ENCODE measurements at regions not wholly inside any gene's neighbourhood (a gene's known extent, or its start where the extent isn't known, plus 50 kb on each side); places are given as distances from the start of the nearest gene placed in this dataset.

DNA sequence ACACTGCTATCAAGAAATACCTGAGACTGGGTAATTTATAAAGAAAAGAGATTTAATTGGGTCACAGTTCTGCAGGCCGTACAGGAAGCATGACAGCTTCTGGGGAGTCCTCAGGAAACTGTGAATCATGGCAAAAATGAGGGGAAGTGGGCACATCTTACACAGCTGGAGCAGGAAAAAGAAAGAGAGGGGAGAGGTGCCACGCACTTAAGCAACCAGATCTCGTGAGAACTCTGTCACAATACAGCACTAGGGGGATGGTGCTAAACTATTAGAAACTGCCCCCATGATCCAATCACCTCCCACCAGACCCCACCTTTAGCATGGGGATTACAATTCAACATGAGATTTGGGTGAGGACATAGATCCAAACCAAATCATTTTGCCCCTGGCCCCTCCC is 105.5 kb upstream of the CPLX2 start:
- DNase-seq = no peak

DNA sequence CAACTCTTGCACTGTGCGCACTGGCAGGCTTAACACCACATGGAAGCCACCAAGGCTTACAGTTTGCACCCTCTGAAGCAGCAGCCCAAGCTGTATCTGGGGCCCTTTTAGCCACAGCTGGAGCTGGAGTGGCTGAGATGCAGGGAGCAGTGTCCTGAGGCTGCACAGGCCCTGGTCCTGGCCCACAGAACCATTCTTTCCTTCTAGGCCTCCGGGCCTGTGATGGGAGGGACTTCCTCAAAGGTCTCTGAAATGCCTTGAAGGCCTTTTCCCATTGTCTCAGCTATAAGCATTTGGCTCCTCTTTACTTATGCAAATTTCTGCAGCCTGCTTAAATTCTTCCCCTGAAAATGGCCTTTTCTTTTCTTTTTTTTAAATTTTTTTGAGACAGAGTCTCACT is 104.4 kb upstream of the CPLX2 start:
- DNase-seq = no peak

DNA sequence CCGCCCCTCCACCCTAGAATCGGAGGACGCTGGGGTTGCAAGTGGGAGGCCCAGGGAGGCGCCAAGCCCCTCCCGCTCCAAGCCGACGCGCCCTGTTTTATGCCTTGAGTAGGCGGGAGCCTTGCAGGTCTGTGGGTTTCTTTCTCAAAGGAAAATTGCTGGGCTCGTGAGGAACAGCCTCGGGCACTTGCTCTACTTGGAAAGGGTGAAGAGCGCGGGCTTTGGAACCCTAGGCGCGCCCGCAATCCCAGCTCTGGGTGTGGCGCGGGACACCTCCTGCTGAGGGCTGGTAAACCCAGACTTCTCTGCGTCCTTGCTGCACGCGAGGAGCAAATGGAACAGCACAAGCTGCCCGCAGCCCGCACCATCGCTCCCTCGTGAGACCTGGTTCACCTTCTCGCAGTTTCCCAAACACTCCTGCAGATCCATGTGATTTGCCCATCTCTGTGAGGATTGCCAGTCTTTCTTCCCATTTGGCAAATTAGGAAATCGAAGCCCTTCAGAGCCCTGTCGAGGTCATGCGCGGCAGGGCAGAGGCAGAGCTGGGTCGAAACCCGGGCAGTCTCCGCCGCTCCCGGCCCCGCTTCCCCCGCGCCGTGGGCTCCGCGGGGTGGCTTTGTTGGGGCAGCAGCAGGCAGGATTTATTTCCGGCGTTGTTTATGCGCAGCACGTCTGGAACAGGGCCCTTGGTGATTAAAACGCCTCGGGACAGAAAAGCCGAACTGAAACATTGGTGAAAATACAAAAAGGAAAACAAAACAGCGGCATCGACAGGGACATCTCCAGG is 98.4 kb upstream of the CPLX2 start:
- no peak for DNase-seq

DNA sequence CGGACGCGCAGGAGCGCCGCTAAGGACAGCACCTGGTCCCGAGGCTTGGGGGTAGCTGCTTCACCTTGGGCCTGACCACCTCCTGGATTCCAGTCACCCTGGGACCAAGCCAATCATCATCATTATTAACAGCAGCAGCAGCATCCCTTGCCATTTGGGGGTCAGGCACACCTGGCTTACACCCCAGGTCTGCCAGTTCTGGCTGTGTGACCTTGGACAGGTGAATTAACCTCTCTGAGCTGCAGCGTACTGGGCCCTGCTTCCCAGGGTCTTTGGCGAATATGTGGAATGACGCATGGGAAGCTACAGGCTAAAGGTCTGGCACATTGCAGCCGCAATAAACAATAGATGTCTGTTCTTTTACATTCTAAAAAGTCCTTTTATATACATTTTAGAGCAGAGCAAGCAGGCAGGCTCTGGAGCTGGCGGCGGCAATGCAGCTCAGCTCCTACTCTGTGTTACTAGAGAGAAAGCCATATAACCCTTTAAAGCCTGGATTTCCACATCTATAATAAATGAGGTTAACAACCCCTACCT is 97.8 kb upstream of the CPLX2 start:
- no peak for DNase-seq

DNA sequence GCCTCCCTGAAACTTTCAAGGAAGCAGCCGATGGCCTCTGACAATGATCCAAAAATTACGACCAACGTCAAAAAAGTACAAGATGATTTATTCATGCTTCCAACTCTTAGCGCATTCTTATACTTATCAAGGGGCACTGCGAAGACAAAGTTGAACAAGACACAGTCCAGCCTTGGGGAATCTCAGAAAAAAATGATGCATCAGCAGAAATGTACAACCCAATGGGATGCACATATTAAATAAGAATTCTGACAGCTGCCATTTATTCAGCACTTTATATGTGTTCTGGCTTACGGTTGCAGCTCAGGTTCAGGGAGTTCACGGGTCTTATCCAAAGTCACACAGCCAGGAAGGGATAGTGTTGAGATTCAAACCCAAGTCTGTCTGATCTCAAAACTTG is 96.0 kb upstream of the CPLX2 start:
- no peak for DNase-seq

DNA sequence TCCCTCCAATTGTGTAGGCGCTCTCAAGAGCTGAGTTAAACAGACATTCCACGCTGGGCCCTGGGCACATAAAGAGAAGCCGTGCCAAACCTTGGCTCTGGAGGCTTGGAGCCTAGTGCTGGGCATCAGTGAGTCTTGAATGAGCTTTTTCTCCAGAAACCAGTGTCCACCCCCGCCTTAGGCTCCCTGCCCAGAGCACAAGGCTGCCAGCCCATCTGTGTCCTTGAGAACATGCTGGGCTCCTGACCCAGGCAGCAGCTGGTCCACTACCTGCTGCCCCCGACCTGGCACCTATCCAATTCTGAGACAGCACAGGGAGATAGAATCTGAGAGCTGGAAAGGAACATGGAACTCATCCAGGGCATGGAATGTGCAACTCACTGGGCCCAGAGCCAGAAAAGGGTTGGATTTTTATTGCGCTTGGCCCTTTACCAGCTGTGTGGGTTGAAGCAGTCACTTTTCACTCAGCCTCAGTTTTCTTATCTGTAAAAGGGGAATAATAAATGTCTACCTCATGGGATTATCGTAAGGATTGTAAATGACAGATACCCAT is 92.4 kb upstream of the CPLX2 start:
- no peak for DNase-seq

DNA sequence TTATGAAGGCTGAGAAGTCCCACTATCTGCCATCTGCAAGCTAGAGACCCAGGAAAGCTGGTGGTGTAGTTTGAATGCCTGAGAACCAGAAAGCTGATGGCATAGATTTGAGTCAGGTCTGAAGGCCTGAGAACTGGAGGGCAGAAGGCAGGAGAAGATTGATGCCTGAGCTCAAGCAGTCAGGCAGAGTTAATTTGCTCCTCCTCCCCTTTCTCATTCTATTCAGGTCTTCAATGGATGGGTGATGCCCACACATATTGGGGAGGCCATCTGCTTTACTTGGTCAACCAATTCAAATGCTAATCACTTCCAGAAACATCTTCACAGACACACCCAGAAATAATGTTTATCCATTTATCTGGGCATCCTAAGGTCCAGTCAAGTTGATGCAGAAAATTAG is 87.6 kb upstream of the CPLX2 start:
- DNase-seq = no peak

DNA sequence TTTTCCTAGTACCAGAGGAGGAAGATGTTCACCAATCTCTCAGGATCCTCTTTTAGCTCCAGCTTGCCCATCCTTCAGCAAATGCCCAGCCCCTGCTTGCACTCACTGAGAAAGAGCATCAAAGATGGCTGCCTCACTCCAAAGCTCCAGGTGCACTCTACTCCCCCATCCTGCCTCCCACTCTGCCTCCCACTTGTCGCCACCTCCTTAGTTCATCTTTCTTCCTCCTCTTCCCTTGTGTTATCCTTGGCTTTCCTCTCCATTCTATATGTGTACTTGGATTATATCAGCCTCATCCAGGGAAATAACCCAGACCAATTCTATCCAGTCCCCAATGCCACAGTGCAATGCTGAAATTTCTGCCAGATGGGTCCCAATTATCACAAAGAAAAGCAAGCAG is 87.1 kb upstream of the CPLX2 start:
- no peak for DNase-seq

DNA sequence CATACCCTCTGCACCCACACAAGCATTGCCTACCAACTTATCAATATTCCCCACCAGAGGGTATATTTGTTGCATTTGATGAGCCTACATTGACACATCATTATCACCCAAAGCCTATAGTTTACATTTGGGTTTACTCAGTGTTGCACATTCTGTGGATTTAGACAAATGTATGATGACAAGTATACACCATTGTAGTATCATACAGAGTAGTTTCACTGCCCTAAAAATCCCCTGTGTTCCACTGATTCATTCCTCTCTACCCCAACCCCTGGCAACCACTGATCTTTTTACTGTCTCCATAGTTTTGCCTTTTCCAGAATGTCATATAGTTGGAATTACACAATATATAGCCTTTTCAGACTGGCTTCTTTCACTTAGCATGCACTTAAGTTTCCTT is 85.7 kb upstream of the CPLX2 start:
- DNase-seq = no peak

DNA sequence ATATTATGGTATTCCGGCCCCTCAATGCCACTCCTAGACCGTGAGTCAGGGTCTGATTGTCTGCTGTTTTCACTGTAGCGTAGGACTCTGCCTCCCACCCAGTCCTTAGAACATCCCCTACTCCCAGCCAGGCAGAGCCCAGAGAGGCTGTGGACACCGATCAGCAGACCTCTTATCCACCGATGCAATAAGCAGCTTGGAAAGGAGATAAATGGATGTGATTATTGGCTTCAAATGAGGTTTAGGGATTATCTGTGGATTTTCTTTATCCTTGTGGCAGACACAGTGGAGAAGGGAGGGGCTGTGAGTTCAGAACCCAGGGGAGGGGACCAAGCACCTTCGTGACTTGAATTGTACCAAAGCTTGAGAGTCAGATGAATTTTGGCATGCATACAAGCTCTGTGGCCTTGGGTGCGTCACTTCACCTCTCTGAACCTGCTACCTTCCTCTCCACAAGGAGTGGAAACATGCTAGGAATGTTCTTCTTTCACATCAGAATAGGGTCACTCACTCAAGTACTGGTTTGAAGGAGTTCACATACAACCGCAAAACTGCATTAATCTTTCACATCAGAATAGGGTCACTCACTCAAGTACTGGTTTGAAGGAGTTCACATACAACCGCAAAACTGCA is 83.1 kb upstream of the CPLX2 start:
- no peak for DNase-seq

DNA sequence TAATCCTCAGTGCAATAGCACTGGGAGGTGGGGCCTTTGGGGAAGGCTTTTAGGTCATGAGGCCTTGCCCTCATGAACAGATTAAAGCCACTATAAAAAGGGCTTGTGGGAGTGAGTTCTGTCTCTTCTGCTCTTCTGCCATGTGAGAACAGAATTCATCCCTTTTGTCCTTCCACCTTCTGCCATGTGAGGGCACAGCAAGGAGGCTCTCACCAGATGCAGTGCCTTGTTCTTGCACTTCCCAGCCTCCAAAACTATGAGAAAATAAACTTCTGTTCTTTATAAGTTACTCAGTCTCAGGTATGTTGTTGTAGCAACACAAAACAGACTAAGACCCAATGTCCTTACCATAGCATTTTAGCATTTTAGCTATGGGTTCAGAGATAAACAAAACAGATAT is 81.7 kb upstream of the CPLX2 start:
- no peak for DNase-seq

DNA sequence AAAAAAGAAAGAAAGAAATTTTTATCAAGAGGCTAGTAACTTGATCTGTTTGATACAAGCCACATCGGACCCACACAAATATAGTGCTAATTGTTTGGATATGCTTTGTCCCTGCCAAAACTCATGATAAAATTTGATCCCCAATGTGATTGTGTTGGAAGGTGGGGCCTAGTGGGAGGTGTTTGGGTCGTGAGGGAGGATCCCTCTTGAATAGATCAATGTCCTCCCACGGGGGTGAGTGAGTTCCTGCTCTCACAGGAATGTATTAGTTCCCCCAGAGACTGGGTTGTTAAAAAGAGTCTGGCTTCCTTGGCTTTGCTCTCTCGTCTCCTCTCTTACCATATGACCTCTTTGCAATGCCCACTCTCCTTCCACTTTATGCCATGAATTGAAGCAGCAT is 80.6 kb upstream of the CPLX2 start:
- DNase-seq = no peak

DNA sequence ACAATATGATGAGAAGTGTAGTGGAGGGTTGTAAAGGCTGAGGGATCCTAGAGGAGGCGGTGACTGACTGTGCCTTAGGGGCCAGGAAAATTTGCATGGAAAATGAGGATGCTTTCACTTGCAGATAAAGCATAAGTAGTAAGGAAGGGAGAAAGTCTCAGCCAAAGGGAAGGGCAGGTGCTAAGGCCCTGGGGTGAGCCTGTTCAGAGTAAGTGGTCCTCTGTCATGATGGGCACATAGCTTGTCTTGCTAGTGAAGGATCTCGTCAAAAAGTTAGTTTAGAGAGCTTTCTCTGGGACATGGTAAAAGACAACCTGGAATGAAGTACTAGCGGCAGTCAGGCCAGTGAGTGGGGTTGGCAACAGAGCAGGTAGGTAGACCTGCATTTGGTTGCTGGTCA is 75.4 kb upstream of the CPLX2 start:
- no peak for DNase-seq

DNA sequence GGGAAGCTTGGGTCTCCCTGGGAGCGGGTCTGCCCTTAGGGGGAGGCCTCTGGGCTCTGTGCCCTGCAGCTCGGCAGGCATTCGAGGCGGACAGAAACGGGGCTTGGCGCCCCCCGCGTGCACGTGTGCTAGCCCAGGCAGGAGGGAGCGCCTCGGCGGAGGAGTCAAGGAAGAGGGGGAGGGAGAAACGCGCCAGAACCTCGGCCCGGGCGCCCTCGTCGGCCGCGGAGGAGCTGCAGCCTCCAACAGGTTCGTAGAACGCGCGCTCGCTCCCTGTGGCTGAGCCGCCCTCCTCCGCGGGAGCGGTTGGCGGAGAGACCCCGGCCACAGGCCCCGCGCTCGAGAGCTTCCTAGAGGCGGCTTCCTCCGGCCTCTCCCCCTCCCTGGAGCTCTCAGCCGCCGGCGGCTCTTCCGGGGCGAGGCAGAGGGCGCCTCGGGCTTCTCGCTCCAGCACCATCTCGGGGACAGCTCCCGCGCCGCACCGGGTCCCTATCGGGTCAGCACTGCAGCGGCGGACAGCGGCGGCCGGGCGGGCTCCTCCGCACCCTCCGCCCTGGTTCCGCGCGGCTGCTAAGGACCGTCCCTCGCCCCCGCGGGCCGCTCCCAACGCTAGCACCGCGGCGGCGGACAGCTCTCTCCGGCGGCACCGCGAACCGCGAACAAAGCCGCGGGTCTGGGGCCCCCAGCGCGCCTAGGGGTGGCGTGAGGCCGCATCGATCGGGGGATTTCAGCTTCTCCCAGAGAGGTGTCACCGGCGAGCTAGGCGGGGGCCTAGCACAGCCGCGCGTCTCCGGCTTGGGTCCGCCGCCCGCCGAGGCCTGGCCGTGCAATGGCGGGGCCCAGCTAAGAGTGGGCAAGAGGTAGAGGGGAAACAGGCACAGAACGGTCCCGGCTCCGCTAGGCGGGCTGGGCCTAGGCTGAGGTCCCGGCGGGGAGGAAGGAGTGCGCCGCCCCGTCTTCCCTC is 74.6 kb upstream of the CPLX2 start:
- DNase-seq = peak; percentile 29 to 76 (median 58)

DNA sequence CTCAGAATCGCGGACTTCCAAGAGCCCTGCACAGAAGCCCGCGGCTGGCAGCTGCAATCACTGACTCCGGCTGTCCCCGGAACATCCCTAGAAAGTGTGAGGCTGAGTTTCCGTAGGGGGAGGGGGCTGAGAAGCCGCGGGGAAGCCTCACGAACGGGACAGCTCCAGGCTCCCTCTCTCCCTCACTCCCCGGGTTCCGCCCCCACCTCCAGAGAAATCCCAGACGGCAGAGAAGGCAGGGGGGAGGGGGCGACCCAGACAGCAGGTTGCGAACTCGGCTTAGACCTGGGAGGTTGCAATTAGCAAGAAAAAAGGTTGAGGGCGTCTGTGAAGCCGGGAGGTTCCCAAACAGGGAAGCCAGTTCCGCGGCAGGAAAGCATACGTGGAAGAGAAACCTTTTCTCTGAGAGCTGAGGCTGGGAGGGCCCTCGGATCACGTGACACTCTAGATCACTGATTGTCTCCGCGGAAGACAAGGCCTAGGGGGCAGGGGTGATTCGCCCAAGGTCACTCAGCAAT is 73.8 kb upstream of the CPLX2 start:
- DNase-seq = no peak

DNA sequence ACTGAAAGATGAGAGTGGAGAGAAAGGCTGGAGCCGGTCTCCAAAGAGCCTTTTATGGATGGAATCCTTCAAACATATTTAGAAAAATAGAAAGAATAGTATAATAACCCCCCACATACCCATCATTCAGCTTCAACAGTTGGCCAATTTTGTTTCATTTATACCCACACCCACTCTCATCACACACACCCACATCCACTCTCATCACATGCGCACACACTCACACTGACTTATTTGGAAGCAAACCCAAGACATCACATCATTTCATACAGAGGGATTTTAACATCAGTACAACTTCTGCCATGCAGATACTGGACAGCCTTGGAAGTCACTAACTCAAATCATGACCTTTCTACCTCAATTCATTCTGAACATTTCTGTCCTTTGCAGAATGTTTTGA is 72.8 kb upstream of the CPLX2 start:
- DNase-seq = no peak

DNA sequence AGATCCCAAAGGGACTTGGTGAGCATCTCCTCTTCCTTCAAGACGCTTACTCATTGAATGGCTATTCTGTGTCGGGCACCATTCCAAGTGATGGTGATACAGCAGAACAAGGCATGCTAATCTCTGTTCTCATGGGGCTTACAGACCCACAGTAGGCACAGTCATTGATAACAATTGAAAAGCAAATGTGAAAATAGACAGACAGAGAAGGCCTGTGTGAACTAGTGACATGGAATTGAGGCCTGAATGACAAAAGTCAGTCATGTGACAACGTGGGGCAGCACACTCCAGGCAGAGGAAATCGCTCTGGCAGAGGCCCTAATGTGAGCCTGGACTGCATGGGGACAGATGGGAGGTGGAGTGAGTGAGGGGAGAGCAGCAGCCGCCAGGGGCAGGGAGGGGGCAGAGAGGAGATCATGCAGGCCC is 70.7 kb upstream of the CPLX2 start:
- DNase-seq = no peak

DNA sequence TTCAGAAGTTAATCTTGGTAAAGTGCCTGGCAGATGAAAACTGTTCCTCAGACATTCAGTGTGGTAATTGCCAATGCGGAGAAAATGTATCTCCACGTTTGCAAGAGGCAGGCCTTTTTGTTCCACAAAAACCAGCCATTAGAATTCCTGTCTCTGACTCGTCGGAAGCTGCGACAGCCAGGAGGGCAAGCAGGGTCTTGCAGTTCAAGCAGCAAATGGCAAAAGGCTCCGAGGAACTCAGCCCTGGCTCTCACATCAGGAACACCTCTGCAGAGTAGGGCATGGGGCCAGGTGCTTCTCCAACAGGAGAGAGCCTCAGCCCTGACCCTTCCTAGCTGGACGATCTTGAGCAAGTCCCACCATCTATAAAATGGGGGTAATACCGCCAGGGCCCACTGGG is 69.0 kb upstream of the CPLX2 start:
- no peak for DNase-seq

DNA sequence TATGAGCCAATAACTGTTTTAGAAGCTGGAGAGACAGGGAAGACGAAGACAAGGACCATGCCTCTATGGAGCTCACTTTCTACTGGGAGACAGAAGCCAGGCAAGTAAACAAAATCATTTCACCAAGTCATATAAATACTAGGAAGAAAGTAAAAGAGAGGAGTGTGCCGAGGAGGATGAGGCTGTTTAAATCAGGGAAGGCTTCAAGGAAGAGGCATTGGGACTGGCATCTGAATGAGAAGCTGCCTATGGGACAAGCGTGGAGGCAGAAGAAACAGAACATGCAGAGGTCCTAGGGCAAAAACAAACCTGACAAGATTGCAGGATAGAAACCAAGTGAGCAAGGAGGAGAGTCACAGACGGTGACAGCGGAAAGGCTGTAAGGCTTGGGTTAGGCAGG is 68.1 kb upstream of the CPLX2 start:
- DNase-seq = no peak

DNA sequence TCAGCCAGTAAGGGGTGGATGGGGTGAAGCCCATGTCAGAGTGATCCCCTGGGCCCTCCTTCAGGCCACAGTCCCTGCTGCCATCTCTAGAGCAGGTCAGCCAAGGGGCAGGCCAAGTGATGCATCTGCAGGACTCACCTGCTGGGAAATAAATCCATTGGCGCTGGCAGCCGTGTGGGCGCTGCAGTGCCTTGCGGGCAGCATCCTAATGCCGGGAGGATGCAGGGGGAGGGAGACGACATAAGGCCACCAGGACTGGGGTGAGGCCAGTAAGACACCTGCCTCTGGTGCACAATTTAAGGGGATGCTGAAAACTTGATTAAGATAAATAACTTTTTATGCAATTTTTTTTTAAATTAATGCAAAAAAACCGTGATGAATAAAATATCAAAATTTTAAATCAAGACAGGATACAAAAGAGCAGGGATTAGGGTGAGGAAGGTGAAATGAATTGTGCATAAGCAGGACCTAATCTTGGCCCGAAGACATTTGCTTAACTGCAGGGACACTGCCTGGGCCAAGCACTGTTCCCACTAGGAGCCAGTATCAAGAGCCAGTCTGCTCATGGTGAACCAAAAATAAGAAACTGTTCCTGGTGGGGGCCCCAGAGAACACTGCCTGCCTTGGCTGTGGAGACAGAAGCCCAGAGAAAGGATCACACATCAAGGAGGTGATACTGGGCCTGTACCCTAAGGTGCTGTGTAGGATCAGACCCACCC is 67.5 kb upstream of the CPLX2 start:
- DNase-seq = no peak

DNA sequence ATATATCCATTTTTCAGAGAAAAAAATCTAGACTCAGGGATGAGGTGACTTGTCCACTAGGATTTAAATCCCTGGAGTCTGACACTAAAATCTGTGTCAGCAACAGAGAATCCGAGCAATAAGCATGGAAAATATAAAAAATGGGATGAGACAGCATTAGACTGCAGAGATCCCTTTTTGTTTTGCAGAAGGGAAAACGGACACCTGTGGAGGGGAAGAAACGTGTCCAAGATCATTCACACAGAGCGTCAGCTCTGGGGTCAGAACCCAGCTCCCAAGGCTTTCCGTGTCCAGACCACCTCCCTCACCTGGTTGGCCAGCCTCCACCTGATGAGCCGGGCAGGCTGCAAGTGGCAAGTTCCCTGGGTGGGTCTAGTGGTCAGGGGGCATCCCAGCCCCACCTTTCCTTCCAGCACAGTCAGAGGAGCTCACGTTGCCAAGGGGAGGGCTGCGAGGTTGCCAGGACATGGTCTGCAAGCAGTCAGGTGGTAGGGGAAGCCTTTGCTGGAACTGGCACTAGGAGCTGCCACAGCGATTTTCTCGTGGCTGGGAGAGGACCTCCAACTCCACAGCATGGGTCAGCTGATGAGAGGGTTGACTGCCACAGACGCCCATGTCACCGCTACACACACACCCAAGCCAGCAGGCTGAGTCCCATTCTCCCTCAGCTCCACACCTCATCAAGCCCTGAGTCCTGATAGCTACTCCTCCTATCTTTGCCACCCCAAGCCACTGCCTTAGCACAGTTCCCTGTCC is 65.9 kb upstream of the CPLX2 start:
- DNase-seq = no peak

Data from activated naive CD4-positive, alpha-beta T cell (primary cell).